Hepatocyte (in vitro differentiated cells): ENCODE measurements at regions not wholly inside any gene's neighbourhood (a gene's known extent, or its start where the extent isn't known, plus 50 kb on each side); places are given as distances from the start of the nearest gene placed in this dataset.
"Not testable (repeated sequence)": the region's sequence is repeated elsewhere in the genome, so short reads cannot be mapped to it uniquely, and the experiment has no call there.

Experiments used
- DNase-seq: peaks from one replicate; pipeline ENCODE4 v3.0.0-alpha.2; 2016; ENCODE audit warnings: low spot score
- H2AFZ ChIP-seq: fragments of 200-600 bp; sonication (generic); 2 replicates; pipeline ENCODE4 v1.6.0; 2016; ENCODE audit warnings: antibody characterized with exemption, mild to moderate bottlenecking
- H3K27ac ChIP-seq: fragments of 200-600 bp; sonication (generic); 2 replicates; pipeline ENCODE4 v1.5.1; 2016; ENCODE audit warnings: mild to moderate bottlenecking
- H3K27me3 ChIP-seq: fragments of 200-600 bp; sonication (generic); 2 replicates; pipeline ENCODE4 v1.6.1; 2016
- H3K36me3 ChIP-seq: fragments of 200-600 bp; sonication (generic); replicated peaks from 2 replicates; pipeline ENCODE4 v1.5.1; 2016; ENCODE audit warnings: low read depth; ENCODE audit not compliant: insufficient read depth
- H3K4me1 ChIP-seq: fragments of 200-600 bp; sonication (generic); 2 replicates; pipeline ENCODE4 v1.5.1; 2016; ENCODE audit warnings: mild to moderate bottlenecking, moderate library complexity; ENCODE audit not compliant: insufficient read depth
- H3K4me2 ChIP-seq: fragments of 200-600 bp; sonication (generic); 2 replicates; pipeline ENCODE4 v1.6.0; 2016
- H3K4me3 ChIP-seq: fragments of 200-600 bp; sonication (generic); 2 replicates; pipeline ENCODE4 v1.5.1; 2016; ENCODE audit warnings: mild to moderate bottlenecking
- H3K79me2 ChIP-seq: fragments of 200-600 bp; sonication (generic); 2 replicates; pipeline ENCODE4 v1.6.0; 2017; ENCODE audit warnings: mild to moderate bottlenecking
- H3K9me2 ChIP-seq: fragments of 200-600 bp; sonication (generic); replicated peaks from 2 replicates; pipeline ENCODE4 v1.6.0; 2017; ENCODE audit warnings: mild to moderate bottlenecking; ENCODE audit not compliant: insufficient read depth
- H3K9me3 ChIP-seq: fragments of 200-600 bp; sonication (generic); 2 replicates; pipeline ENCODE4 v1.5.1; 2016; ENCODE audit warnings: low read depth, mild to moderate bottlenecking
- H4K20me1 ChIP-seq: fragments of 200-600 bp; sonication (generic); 2 replicates; pipeline ENCODE4 v1.6.0; 2016; ENCODE audit warnings: mild to moderate bottlenecking; ENCODE audit not compliant: insufficient read depth, poor library complexity, severe bottlenecking
- EZH2 ChIP-seq: fragments of 200-600 bp; sonication (generic); IDR thresholded peaks from 2 replicates; pipeline ENCODE4 v1.6.1; 2016; ENCODE audit warnings: antibody characterized with exemption, mild to moderate bottlenecking, borderline replicate concordance
- EZH2phosphoT487 ChIP-seq: fragments of 200-600 bp; sonication (generic); IDR thresholded peaks from one replicate; pipeline ENCODE4 v1.6.1; 2018; ENCODE audit warnings: antibody characterized with exemption, mild to moderate bottlenecking, low read depth, moderate library complexity; ENCODE audit not compliant: unreplicated experiment, severe bottlenecking
- WGBS: methylation state at CpG from one replicate; pipeline ENCODE4 v1.1.6; 2016; ENCODE audit warnings: low lambda C conversion rate; ENCODE audit errors: missing lambda C conversion rate; 5-methylcytosine and 5-hydroxymethylcytosine counted together
- TF ChIP-seq, protein P1 (sequence below): fragments of 200-600 bp; sonication (generic); IDR thresholded peaks from 2 replicates; pipeline ENCODE4 v1.5.1; 2016; ENCODE audit warnings: antibody characterized with exemption, mild to moderate bottlenecking; ENCODE audit not compliant: poor library complexity

DNA sequence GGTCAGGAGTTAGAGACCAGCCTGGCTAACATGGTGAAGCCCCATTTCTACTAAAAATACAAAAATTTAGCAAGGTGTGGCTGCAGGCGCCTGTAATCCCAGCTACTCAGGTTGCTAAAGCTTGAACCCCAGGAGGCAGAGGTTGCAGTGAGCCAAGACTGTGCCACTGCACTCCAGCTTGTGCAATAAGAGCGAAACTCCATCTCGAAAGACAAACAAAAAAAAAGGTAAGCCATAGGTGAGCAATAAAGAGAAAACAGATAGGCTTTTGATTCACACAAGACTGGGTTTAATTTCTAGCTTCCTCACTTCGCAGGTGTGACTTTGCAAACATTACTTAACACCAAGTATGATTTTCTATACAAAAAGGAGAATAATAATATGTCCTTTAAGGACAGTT lies 72.3 kb upstream of the ACBD5 start:
- WGBS, result 91% methylated on average over 4 of the region's 4 CpGs
- Histone ChIP-seq H3K27me3 (no peaks in the 10 kb centered on the region), H3K9me3 (no peaks in the 10 kb centered on the region), H4K20me1 (no peaks in the 10 kb centered on the region), H3K4me1 (no peaks in the 10 kb centered on the region), H3K36me3 (no peaks in the 10 kb centered on the region), H3K79me2 (no peaks in the 10 kb centered on the region), H2AFZ (no peak overlapping the region), H3K4me2 (no peak overlapping the region), H3K9me2 (no peaks in the 10 kb centered on the region), H3K4me3 (no peak overlapping the region), H3K27ac (no peak overlapping the region)
- no peak for TF ChIP-seq EZH2phosphoT487
- no peak for TF ChIP-seq EZH2
- TF ChIP-seq, protein P1, sequence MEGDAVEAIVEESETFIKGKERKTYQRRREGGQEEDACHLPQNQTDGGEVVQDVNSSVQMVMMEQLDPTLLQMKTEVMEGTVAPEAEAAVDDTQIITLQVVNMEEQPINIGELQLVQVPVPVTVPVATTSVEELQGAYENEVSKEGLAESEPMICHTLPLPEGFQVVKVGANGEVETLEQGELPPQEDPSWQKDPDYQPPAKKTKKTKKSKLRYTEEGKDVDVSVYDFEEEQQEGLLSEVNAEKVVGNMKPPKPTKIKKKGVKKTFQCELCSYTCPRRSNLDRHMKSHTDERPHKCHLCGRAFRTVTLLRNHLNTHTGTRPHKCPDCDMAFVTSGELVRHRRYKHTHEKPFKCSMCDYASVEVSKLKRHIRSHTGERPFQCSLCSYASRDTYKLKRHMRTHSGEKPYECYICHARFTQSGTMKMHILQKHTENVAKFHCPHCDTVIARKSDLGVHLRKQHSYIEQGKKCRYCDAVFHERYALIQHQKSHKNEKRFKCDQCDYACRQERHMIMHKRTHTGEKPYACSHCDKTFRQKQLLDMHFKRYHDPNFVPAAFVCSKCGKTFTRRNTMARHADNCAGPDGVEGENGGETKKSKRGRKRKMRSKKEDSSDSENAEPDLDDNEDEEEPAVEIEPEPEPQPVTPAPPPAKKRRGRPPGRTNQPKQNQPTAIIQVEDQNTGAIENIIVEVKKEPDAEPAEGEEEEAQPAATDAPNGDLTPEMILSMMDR, result no peak
- DNase-seq, result no peak

DNA sequence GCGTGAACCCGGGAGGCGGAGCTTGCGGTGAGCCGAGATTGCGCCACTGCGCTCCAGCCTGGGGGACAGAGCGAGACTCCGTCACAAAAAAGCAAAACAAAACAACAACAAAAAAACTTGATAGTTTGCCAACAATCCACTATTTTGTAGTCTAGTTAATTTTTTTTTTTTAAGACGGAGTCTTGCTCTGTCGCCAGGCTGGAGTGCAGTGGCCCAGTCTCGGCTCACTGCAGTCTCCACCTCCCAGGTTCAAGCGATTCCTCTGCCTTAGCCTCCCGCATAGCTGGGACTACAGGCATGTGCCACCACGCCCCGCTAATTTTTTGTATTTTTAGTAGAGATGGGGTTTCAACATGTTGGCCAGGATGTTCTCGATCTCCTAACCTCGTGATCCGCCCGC lies 71.2 kb upstream of the ACBD5 start:
- DNase-seq, H3K27ac ChIP-seq, H3K9me2 ChIP-seq, H3K27me3 ChIP-seq, H3K4me3 ChIP-seq, H3K9me3 ChIP-seq, H3K4me2 ChIP-seq, H3K4me1 ChIP-seq, H3K36me3 ChIP-seq, H2AFZ ChIP-seq, H3K79me2 ChIP-seq, H4K20me1 ChIP-seq: not testable (repeated sequence)
- 98% methylated on average over 20 of the region's 20 CpGs for WGBS

DNA sequence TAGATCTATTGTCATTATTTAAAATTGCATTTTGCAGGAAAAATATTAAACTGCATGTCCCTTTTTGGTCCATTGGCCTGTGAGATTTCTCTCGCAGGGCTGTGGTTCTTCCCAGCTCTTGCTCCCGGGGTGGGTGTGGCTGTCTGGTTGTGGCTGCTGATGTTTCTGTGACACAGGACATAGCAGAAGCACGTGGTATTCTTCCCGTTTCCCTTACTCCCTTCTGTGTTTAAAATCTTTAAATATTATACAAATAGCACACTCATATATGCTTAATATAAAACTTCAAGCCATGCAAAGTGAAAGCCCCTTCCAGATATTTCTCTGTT lies 57.9 kb upstream of the ACBD5 start:
- not testable (repeated sequence) for H2AFZ ChIP-seq, DNase-seq, H3K9me3 ChIP-seq, H3K4me2 ChIP-seq, H3K9me2 ChIP-seq, H3K4me3 ChIP-seq, H3K27ac ChIP-seq, H3K4me1 ChIP-seq, H3K27me3 ChIP-seq, H3K79me2 ChIP-seq, H4K20me1 ChIP-seq, H3K36me3 ChIP-seq
- 86% methylated on average over 4 of the region's 4 CpGs for WGBS

DNA sequence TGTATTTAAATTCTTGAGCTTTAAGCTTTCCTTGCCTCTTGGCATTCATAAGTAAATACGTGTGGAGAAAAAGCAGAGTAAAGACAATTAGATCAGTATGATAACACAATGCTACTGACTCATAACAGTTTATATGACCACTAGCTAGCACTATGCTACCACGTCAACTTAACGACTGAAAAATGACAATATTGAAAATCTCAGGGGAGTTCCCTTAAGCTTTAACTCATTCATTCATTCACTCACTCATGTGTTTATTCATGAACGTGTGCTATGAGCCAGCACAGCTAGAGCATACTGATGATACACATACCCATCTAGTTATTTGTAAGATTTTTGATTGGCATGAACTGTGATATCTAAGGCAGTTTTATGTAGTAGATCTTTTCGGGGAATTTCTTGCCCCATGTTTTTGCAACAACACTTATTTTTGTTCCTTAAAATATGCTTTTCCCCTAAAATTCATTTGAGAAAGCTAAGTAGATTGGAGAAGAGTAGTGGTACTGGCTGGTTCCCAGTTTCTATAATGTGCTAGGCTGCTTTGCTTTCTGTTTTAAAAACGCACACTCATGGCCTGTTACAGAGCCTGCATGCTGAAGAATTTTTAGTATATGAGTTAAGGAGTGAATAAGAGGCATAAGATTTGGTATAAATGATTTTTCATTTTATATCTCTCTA lies 57.4 kb upstream of the ACBD5 start:
- H3K4me1 ChIP-seq, result no peaks in the 10 kb centered on the region
- H2AFZ ChIP-seq, result no peak overlapping the region
- no peaks in the 10 kb centered on the region for H3K9me3 ChIP-seq
- no peak overlapping the region for H3K4me3 ChIP-seq
- H3K27ac ChIP-seq, result no peak overlapping the region
- H3K36me3 ChIP-seq, result no peaks in the 10 kb centered on the region
- no peaks in the 10 kb centered on the region for H4K20me1 ChIP-seq
- H3K79me2 ChIP-seq, result no peaks in the 10 kb centered on the region
- H3K4me2 ChIP-seq, result no peak overlapping the region
- no peaks in the 10 kb centered on the region for H3K27me3 ChIP-seq
- WGBS, result 82% methylated on average over 6 of the region's 6 CpGs
- no peak for TF ChIP-seq EZH2
- TF ChIP-seq, protein P1, result no peak
- TF ChIP-seq EZH2phosphoT487, result no peak
- no peaks in the 10 kb centered on the region for H3K9me2 ChIP-seq
- DNase-seq, result no peak

DNA sequence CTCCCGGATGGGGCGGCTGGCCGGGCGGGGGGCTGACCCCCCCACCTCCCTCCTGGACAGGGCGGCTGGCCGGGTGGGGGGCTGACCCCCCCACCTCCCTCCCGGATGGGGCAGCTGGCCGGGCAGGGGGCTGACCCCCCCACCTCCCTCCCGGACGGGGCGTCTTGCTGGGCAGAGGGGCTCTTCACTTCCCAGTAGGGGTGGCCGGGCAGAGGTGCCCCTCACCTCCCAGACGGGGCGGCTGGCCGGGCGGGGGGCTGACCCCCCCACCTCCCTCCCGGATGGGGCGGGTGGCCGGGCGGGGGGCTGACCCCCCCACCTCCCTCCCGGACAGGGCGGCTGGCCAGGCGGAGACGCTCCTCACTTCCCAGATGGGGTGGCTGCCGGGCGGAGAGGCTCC lies 55.7 kb upstream of the ACBD5 start:
- not testable (repeated sequence) for H3K9me3 ChIP-seq, DNase-seq, H3K4me2 ChIP-seq, H4K20me1 ChIP-seq, H3K36me3 ChIP-seq, H2AFZ ChIP-seq, H3K27me3 ChIP-seq, H3K79me2 ChIP-seq, H3K9me2 ChIP-seq, H3K4me3 ChIP-seq, H3K4me1 ChIP-seq, H3K27ac ChIP-seq
- WGBS, result no CpG with 5 or more reads among the region's 26 CpGs

DNA sequence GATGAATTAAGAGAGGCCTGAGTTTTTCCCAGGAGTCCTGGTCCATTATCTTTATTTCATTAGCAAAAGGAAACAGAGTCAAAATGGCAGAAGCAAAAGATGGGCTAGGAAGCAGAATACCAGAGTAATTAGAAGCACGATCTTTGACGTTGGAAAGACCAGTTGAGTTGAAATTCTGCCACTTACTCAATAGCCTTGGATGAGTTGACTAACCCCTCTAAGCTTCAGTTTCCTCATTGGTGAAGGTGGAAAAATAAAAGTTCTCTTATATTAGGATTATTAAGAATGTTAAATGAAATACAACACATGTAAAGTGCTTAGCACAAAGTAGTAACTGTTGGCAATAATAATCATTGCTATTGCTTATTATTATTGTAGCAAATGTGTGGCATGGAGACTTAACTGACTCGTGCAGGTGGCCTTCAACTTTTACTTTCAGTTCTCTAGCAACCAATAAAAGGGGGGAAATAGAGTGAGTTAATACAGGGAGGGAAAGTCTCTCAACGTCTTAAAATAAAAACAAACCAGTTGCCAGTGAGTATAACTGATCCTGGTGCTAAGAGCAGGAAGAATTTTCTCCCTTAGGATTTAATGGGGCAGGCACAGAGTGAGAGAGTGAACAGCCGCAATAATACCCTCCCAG lies 50.8 kb upstream of the ACBD5 start:
- not testable (repeated sequence) for DNase-seq, H4K20me1 ChIP-seq, H3K79me2 ChIP-seq, H3K36me3 ChIP-seq, H3K9me3 ChIP-seq, H3K4me1 ChIP-seq, H3K27ac ChIP-seq, H3K27me3 ChIP-seq, H2AFZ ChIP-seq, H3K4me3 ChIP-seq, H3K9me2 ChIP-seq, H3K4me2 ChIP-seq
- 77% methylated on average over 5 of the region's 5 CpGs for WGBS
